ENCODE measurements at regions not wholly inside any gene's neighbourhood (a gene's known extent, or its start where the extent isn't known, plus 50 kb on each side); places are given as distances from the start of the nearest gene placed in this dataset.

DNA sequence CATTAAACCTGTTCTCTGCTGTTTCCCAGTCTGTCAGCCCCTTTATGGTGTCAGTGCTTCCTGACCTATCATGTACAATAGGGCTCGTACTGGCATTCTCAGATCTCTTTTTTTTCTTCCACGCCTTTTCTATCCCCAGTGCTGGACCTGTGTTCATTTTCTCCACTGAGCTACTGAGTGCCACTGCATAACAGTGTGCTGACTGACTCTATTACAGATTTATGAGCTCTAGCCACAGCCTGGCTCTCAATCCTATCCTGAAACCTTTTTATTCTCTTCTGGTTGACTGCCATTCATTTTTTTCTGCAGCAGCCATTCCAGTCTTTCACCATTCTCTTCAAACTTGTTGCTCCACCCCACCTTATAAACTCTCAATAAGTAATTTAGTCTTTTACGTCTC lies 59.6 kb upstream of the MACF1 start:
- TF ChIP-seq, protein P1, sequence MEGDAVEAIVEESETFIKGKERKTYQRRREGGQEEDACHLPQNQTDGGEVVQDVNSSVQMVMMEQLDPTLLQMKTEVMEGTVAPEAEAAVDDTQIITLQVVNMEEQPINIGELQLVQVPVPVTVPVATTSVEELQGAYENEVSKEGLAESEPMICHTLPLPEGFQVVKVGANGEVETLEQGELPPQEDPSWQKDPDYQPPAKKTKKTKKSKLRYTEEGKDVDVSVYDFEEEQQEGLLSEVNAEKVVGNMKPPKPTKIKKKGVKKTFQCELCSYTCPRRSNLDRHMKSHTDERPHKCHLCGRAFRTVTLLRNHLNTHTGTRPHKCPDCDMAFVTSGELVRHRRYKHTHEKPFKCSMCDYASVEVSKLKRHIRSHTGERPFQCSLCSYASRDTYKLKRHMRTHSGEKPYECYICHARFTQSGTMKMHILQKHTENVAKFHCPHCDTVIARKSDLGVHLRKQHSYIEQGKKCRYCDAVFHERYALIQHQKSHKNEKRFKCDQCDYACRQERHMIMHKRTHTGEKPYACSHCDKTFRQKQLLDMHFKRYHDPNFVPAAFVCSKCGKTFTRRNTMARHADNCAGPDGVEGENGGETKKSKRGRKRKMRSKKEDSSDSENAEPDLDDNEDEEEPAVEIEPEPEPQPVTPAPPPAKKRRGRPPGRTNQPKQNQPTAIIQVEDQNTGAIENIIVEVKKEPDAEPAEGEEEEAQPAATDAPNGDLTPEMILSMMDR (IDR thresholded peaks at IDR 0.05; ENCODE audit: poor library complexity) = no peak
- TF ChIP-seq EZH2 (IDR thresholded peaks at IDR 0.05; ENCODE audit: borderline replicate concordance) = no peak

Data from hepatocyte (in vitro differentiated cells).